HG03520 (cell line): ENCODE measurements at regions not wholly inside any gene's neighbourhood (a gene's known extent, or its start where the extent isn't known, plus 50 kb on each side); places are given as distances from the start of the nearest gene placed in this dataset.

ENCODE experiments used
- ATAC-seq: cut with Tn5 transposase; IDR thresholded peaks from one replicate; pipeline ENCODE4 v1.9.1; 2021; ENCODE audit warnings: mild to moderate bottlenecking, moderate library complexity; ENCODE audit not compliant: unreplicated experiment

GRCh38 chr7:135831455-135832195 lies 83.0 kb upstream of the FAM180A start:
- no peak for ATAC-seq

- ATAC-seq, result no peak
These were observed 80.0 kb upstream of the FAM180A start for GRCh38 chr7:135828604-135829003.

DNA sequence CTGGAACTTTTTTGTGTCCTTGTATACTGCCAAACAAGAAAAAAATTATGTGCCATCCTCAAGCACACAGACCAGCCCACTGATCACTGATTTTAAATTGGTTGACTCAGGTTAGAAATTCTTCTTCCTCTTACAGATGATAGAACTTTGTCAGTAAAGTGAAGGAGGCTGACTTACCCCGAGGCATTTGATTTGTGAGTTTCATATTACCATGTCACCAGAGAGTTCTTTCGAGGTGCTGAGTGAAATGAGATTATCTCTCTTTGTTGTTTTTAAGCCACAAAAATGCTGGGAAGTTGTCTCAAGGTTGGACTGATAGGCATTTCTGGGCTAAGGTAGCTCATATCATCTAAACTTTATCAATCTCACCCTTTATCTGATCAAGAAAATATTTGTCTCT lies 78.8 kb upstream of the FAM180A start:
- ATAC-seq, result no peak

DNA sequence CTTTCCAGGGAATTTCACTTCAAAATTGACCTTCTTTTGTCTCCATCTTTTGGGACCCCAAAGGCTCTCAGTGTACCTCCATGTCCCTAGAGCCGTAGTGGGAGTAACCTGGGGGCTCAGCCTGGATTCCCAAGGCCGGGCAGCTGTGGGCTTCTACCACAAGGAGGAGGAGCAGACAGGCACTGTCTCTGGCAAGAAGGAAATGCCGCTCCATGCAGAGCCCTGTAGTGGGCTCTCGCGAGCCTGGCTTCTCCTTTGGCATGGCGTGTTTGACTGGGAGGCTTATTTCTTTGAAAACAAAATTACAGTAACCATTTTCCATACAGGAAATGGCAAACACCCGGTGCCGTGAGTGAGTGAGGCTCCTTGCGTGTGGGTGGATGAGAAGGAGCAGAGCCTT lies 76.8 kb upstream of the FAM180A start:
- ATAC-seq, result no peak

DNA sequence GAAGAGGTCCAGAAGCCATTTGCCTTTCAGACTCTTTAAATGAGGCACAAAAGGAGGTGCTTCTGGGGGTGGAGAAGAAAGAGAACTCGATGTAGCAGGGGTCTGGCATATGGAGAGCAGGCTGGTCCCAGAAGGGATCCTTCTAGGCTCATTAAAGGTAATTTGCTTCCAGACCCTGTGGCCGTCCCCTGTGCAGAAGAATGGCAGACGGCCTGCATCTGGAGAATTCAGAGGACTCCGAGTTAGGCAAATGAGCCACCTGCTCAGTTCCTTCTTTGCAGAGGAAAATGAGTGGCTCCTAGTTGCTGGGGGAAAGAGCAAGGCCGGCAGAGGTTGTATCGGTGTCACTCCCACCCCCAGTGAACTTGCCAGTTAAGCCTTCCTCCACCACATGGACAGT lies 73.8 kb upstream of the FAM180A start:
- no peak for ATAC-seq

GRCh38 chr7:135817583-135817982 lies 69.0 kb upstream of the FAM180A start:
- no peak for ATAC-seq

DNA sequence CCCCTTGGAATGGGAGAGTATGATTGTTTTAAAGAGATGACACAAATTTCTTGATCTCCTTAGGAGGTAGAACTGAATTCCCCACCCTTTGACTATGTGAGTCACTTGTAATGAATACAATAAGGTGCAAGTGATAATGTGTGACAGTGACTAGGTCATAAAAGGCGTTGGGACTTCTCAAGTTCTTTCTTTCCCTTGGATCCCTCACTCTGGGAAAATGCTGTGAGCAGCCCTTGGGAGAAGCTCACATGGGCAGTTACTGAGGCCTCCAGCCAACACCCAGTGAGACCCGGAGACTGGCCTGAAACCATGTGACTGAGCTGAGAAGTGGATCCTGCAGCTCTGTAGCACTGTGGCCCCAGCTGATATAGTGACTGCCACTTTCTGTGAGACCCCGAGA lies 66.4 kb upstream of the FAM180A start:
- ATAC-seq, result no peak

DNA sequence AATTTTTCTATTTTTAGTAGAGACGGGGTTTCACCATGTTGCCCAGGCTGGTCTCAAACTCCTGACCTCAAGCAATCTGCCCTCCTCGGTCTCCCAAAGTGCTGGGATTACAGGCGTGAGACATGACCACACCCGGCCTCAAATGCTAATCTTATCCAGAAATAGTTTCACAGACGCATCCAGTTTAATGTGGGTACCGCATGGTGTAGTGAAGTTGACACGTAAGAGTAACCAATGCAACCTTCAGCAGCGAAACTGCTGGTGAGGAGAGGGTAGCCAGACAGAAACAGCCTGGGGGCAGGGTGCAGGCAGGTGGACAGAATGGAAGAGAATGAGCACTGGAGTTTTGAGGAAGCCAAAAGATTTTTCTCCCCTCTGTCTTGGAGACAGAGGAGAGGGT lies 63.5 kb upstream of the FAM180A start:
- no peak for ATAC-seq

GRCh38 chr7:135811506-135811905 lies 62.9 kb upstream of the FAM180A start:
- no peak for ATAC-seq

- ATAC-seq, result no peak
These were observed 59.6 kb upstream of the FAM180A start for GRCh38 chr7:135808206-135808605.

- no peak for ATAC-seq
These were observed 54.5 kb upstream of the FAM180A start for GRCh38 chr7:135803143-135803542.

DNA sequence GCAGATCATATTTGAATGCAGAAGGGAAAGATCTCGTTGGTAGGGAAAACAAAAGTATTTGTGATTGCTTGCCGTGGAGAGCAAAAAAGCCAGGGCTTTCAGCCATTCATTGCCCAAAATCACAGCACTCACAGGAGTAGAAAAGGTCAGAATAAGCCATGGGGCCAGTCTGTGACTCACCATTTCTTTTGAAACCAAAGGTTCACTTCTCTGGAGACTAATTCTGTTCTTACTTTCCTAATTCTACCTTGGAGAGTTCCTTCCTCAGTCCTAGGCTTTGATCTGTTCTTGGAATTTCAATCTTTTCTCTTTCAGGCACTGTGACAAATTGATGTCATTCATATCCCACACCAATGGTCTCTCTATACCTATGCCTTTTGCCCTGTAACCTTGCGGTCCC lies 54.1 kb upstream of the FAM180A start:
- no peak for ATAC-seq

GRCh38 chr7:135801877-135802276 lies 53.3 kb upstream of the FAM180A start:
- ATAC-seq, result no peak

DNA sequence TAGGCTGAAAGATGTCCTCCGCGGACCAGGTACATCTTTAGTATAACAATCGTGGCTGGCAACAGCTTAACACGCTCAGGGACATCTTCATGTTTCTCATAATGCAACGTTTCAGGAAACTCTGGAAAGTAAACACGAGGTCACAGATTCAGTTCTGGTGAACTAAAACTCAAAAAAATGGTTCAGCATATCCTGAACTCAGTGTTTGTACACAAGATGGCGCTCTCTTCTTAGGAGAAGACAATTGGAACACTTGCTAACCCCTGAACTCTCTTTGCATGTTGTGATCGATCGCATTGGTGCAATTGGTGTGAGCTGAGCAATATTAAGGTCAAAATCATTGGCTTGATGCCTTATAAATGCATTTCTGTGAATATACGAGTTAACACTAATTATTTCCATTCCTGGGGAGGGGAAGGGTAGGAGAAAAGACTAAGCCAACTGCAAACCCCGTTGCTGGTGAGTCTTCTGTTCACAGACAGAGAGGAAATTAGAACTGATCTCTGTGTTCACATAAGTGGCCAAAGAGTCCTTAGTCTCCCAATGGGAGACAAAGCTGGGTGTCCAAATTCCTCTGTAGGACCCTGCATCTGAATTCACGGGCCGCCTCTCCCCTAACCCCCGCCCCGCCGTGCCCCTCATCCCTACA lies 52.6 kb upstream of the FAM180A start:
- ATAC-seq, result peak; percentile 63

- no peak for ATAC-seq
These were observed 51.9 kb upstream of the FAM180A start for GRCh38 chr7:135800560-135800959.

- ATAC-seq, result no peak
These were observed 51.3 kb upstream of the FAM180A start for GRCh38 chr7:135799881-135800280.
